NT2/D1 (cell line): ENCODE measurements at regions not wholly inside any gene's neighbourhood (a gene's known extent, or its start where the extent isn't known, plus 50 kb on each side); places are given as distances from the start of the nearest gene placed in this dataset.

Source experiments
- SUZ12 ChIP-seq: IDR thresholded peaks from 2 replicates; pipeline ENCODE4 v1.6.1; 2011; ENCODE audit not compliant: insufficient read length, insufficient read depth; ENCODE audit errors: extremely low read depth
- YY1 ChIP-seq: IDR thresholded peaks from 2 replicates; pipeline ENCODE4 v1.6.1; 2011; ENCODE audit not compliant: insufficient read length, insufficient read depth

DNA sequence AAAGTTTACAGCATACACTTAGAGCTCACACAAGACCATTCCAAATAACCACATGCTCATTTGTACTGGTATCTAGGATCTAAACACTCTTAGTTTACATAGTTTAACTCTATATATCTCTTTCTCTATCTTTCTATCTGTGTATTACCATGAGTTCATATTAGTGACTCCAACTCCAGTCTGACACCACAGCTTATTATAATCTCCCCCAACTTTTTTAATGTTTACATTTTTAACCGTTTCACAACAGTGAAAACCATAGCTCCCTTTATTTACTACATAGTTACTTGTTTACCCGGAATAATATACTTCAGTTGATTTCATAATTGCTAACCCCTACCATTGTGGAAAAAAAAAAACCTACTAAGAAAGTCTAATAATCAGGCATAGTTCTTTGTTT lies 362.4 kb upstream of the RGS17 start:
- TF ChIP-seq YY1 (no peak), SUZ12 (no peak)
